Psoas muscle (tissue), 7 donors: ENCODE measurements at regions not wholly inside any gene's neighbourhood (a gene's known extent, or its start where the extent isn't known, plus 50 kb on each side); places are given as distances from the start of the nearest gene placed in this dataset.

ENCODE experiments used
- ATAC-seq, 4 donors: fragments of 200-7000 bp; cut with Tn5 transposase; one replicate each; pipeline ENCODE4 v1.9.1; 2020; ENCODE audit warnings: moderate library complexity in 3 of 4, mild to moderate bottlenecking in 2 of 4
- DNase-seq, 2 donors: peaks; one replicate each; pipeline ENCODE4 v3.0.0-alpha.2; 2020
- H3K27ac ChIP-seq: fragments of 200-600 bp; one replicate; pipeline ENCODE4 v1.8.0; 2022
- H3K27me3 ChIP-seq, 3 donors: fragments of 200-600 bp in 1 of 3; one replicate each; pipeline versions ENCODE4 v1.6.1 to v1.8.0; 2013 to 2022; ENCODE audit warnings: low read length in 2 of 3, mild to moderate bottlenecking in 2 of 3, moderate library complexity in 1 of 3; ENCODE audit not compliant: insufficient read depth in 3 of 3
- H3K36me3 ChIP-seq, 2 donors: fragments of 200-600 bp in 1 of 2; one replicate each; pipeline versions ENCODE4 v1.6.1 to v1.8.0; 2013 to 2022; ENCODE audit warnings: low read depth in 1 of 2, mild to moderate bottlenecking in 1 of 2, moderate library complexity in 1 of 2; ENCODE audit not compliant: insufficient read depth in 1 of 2
- H3K4me1 ChIP-seq: fragments of 200-600 bp; one replicate; pipeline ENCODE4 v1.8.0; 2022
- H3K4me3 ChIP-seq: fragments of 200-600 bp; one replicate; pipeline ENCODE4 v1.8.0; 2022; ENCODE audit warnings: mild to moderate bottlenecking
- H3K9me3 ChIP-seq: fragments of 200-600 bp; one replicate; pipeline ENCODE4 v1.8.0; 2022
- WGBS, 3 donors: extraction: QIAGEN DNeasy Blood & Tissue Kit; methylation state at CpG; one replicate each; pipeline versions ENCODE4 v1.1.6 to v1.1.7; 2013; 5-methylcytosine and 5-hydroxymethylcytosine counted together
- intact Hi-C, 2 donors: fragments of 100-400 bp; cut with DNase I; formaldehyde crosslinking; loops; one replicate each; pipeline versions ENCODE4 v1.11.0 to v1.14.2; 2022
- TF ChIP-seq, protein P1 (sequence below): fragments of 200-600 bp; IDR thresholded peaks from one replicate; pipeline ENCODE4 v1.8.0; 2022; ENCODE audit warnings: antibody characterized with exemption
- donor health status: healthy with polysubstance abuse.
- donor health status: DM: no; HTN: no; CAD: no; lungs with moderate emphysema.
- donor health status: Bipolar disorder and iron deficiency.
- donor health status: healthy.
- donor health status: DM: yes; HTN: yes; CAD: no.
- donor health status: DM: no; HTN: no; CAD: no.
- donor health status: DM: yes; HTN: yes; CAD: no.

DNA sequence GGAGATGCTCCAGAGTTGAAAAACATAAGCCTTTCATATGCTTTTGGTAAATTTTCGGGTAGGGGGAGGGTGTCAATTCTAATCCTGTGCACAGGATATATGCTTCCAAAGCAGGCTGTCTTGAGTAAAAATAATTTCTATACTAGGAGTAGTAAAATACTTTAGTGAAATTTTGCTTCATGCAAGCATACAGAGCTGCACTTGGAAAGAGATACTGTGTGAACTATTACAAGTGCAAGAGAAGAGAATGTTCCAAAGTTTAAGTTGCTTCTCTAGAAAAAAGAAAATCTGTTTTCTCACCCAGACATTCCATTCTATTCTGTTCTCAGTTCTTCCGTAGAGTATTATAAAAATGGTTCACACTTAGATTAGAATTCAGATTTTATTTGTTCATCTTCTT is 324.6 kb upstream of the AADAT start:
- Histone ChIP-seq H3K27me3 (no peaks in the 10 kb centered on the region), H3K36me3 (no peaks in the 10 kb centered on the region), H3K4me3 (no peak overlapping the region), H3K9me3 (peaks cover 11% of the 10 kb centered on the region), H3K27ac (no peak overlapping the region), H3K4me1 (no peaks in the 10 kb centered on the region)
- no peak for ATAC-seq
- intact Hi-C loops = no loop called here
- 44 to 55% (median 45%) methylated on average over 2 of the region's 2 CpGs for WGBS, 3 donors
- TF ChIP-seq, protein P1, sequence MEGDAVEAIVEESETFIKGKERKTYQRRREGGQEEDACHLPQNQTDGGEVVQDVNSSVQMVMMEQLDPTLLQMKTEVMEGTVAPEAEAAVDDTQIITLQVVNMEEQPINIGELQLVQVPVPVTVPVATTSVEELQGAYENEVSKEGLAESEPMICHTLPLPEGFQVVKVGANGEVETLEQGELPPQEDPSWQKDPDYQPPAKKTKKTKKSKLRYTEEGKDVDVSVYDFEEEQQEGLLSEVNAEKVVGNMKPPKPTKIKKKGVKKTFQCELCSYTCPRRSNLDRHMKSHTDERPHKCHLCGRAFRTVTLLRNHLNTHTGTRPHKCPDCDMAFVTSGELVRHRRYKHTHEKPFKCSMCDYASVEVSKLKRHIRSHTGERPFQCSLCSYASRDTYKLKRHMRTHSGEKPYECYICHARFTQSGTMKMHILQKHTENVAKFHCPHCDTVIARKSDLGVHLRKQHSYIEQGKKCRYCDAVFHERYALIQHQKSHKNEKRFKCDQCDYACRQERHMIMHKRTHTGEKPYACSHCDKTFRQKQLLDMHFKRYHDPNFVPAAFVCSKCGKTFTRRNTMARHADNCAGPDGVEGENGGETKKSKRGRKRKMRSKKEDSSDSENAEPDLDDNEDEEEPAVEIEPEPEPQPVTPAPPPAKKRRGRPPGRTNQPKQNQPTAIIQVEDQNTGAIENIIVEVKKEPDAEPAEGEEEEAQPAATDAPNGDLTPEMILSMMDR = no peak
- no peak for DNase-seq

DNA sequence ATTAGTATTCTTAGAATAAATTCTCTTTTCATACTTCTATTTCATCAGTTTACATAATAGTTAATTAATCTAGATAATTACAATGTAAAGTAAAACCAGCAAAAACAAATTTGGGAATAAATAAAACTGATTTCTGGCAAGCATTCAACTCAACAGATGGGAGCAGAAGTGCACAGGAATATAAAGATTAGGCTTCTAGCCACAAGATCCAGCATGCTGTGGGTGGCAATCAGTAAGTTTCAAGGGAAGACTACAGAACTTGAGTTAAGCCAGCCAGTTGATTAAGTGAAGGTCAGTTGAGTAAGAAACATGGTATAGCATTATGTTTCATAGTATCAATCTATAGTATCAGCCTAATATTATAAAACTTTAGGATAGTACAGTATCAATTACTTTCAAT is 324.2 kb upstream of the AADAT start:
- TF ChIP-seq, protein P1 = no peak
- intact Hi-C loops = no loop called here

DNA sequence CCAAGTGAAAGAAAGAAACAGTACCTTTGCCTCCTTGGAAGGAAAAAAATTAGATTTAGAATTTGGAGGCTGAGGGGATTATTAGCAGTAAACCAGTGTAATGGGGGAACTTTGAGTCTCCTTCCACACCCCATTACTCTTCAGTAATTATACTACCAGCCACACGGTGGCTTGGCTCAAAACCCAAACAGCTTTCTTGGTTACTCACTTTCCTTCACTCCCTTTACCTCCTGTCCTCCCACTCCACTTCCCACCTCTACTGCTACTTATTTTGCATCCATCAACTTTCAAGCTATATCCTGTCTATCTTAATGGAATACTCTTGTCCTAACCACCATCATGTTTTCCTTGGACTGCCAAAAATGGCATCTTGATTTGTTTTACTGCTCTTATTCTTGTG is 310.6 kb upstream of the AADAT start:
- intact Hi-C loops = no loop called here
- 7 to 15% (median 14%) methylated on average over 1 of the region's 1 CpG for WGBS, 3 donors
- TF ChIP-seq, protein P1 = no peak

More for the DNA sequence above, 324.2 kb upstream of the AADAT start:
- Histone ChIP-seq H3K4me1 (no peaks in the 10 kb centered on the region), H3K27ac (no peak overlapping the region), H3K27me3 (no peaks in the 10 kb centered on the region), H3K4me3 (no peak overlapping the region), H3K9me3 (peaks cover 7% of the 10 kb centered on the region), H3K36me3 (no peaks in the 10 kb centered on the region)
- ATAC-seq (no peak), DNase-seq (no peak)

DNA sequence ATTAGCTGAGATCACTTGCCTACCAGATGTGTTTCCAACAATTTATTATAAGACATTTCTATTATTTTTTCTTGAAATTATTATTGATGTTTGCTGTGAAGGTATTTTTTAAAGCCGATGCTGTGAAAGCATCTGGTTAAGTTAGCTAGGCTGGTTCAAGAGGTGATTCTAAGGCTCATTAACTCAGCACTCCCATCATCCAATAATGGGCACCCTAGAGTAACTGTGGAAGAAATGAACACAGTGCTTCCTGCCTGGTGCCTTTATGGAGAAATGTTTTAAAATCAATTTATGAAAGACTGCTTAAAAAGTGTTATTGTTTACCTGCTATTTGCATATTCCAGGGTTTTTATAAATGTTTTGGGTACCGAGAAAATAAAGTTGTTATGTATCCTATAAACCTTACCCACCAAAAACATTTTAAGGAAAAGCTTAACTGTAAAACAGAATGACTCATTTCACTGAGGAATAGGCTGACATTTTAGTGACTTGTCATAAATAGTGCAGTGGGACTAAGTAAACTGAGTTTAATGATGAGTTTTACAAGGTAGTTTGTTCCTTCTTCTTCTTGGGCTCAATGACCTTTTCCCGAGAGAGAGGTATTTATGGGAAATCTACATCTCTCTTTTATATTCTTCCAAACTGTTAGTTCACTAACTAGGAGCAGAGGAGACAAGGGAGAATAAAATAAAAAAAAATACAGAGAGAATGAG is 310.0 kb upstream of the AADAT start:
- no peaks in the 10 kb centered on the region for H3K36me3 ChIP-seq
- H3K27me3 ChIP-seq = no peaks in the 10 kb centered on the region
- ATAC-seq (no peak), DNase-seq (no peak)
- 46 to 48% (median 46%) methylated on average over 3 of the region's 3 CpGs for WGBS, 3 donors
- TF ChIP-seq, protein P1 = no peak
- no peak overlapping the region for H3K27ac ChIP-seq
- H3K4me3 ChIP-seq = no peak overlapping the region
- no peaks in the 10 kb centered on the region for H3K4me1 ChIP-seq
- H3K9me3 ChIP-seq = no peaks in the 10 kb centered on the region
- intact Hi-C loops = no loop called here

More for the DNA sequence above, 310.6 kb upstream of the AADAT start:
- ATAC-seq = no peak
- Histone ChIP-seq H3K36me3 (no peaks in the 10 kb centered on the region), H3K27me3 (no peaks in the 10 kb centered on the region), H3K9me3 (no peaks in the 10 kb centered on the region), H3K4me1 (no peaks in the 10 kb centered on the region), H3K27ac (no peak overlapping the region), H3K4me3 (no peak overlapping the region)
- no peak for DNase-seq

DNA sequence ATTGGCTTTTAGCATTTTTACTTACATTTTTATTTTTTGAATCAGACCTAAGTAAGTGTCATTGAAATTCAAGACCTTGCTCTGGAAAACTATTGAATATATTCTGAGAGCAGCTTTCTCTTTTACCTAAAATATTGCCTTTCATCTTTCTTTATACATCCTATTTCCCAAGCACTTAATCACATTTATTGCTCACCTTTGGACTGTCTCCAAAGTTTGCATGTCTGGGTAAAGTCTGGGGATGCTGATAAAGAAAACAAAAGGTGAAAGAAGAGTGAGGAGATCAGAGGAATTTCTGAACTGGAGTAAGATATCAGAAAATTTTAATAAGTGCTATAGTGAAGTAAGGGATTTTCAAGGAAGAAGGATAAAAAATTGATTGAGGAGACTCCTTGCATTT is 308.5 kb upstream of the AADAT start:
- Histone ChIP-seq H3K27ac (no peak overlapping the region), H3K36me3 (no peaks in the 10 kb centered on the region), H3K9me3 (no peaks in the 10 kb centered on the region), H3K27me3 (no peaks in the 10 kb centered on the region), H3K4me1 (no peaks in the 10 kb centered on the region), H3K4me3 (no peak overlapping the region)
- TF ChIP-seq, protein P1 = no peak
- no peak for DNase-seq
- no peak for ATAC-seq
- intact Hi-C loops = no loop called here
